ENCODE measurements at regions not wholly inside any gene's neighbourhood (a gene's known extent, or its start where the extent isn't known, plus 50 kb on each side); places are given as distances from the start of the nearest gene placed in this dataset.

- DNase-seq: peak; percentile 41
- H3K4me1 ChIP-seq (ENCODE audit: control insufficient read depth, low read depth, low read length): no peaks in the 10 kb centered on the region
- no peak overlapping the region for H3K27ac ChIP-seq (ENCODE audit: low read depth, low read length)
- H3K36me3 ChIP-seq (ENCODE audit: control insufficient read depth, insufficient read depth, low read length): no peaks in the 10 kb centered on the region
- no peak overlapping the region for H3K23ac ChIP-seq (ENCODE audit: low read length)
- no peak overlapping the region for H2BK15ac ChIP-seq (replicated peaks; ENCODE audit: low read depth)
- no peak overlapping the region for H3K4me3 ChIP-seq (ENCODE audit: low read length)
- no peak overlapping the region for H3K56ac ChIP-seq (ENCODE audit: low read length)
- peak overlapping the region; percentile 43 for H3K4ac ChIP-seq (ENCODE audit: low read depth, low read length)
- H3K79me2 ChIP-seq (ENCODE audit: control insufficient read depth, insufficient read depth, low read length): no peaks in the 10 kb centered on the region
- H4K5ac ChIP-seq (ENCODE audit: low read length): no peak overlapping the region
- no peaks in the 10 kb centered on the region for H3K27me3 ChIP-seq (ENCODE audit: insufficient read depth, low read length, poor library complexity)
- no peak overlapping the region for H2AK5ac ChIP-seq (ENCODE audit: low read length)
- H3K18ac ChIP-seq (ENCODE audit: low read length): no peak overlapping the region
- H2BK5ac ChIP-seq (ENCODE audit: low read length): no peak overlapping the region
- H4K8ac ChIP-seq (ENCODE audit: low read depth, low read length): no peak overlapping the region
- H3K4me2 ChIP-seq (ENCODE audit: low read length): no peak overlapping the region
- H3K79me1 ChIP-seq (ENCODE audit: low read length): no peaks in the 10 kb centered on the region
- WGBS (ENCODE audit: extremely low coverage, insufficient coverage, low lambda C conversion rate): no CpG with 5 or more reads among the region's 7 CpGs
- no peak overlapping the region for H2BK120ac ChIP-seq (ENCODE audit: low read depth, low read length)
- H3K9ac ChIP-seq (ENCODE audit: low read length): no peak overlapping the region
These were observed 64.1 kb upstream of the NDUFV2 start for GRCh38 chr18:9038277-9038871.

GRCh38 chr18:9039441-9040071, 62.9 kb upstream of the NDUFV2 start:
- no CpG with 5 or more reads among the region's 3 CpGs for WGBS (ENCODE audit: extremely low coverage, insufficient coverage, low lambda C conversion rate)
- Histone ChIP-seq H2AK5ac (ENCODE audit: low read length) (no peak overlapping the region), H4K5ac (ENCODE audit: low read length) (no peak overlapping the region), H2BK5ac (ENCODE audit: low read length) (no peak overlapping the region), H3K4me2 (ENCODE audit: low read length) (no peak overlapping the region), H3K27me3 (ENCODE audit: insufficient read depth, low read length, poor library complexity) (no peaks in the 10 kb centered on the region), H3K36me3 (ENCODE audit: control insufficient read depth, insufficient read depth, low read length) (no peaks in the 10 kb centered on the region), H3K27ac (ENCODE audit: low read depth, low read length) (no peak overlapping the region), H3K18ac (ENCODE audit: low read length) (no peak overlapping the region), H3K79me1 (ENCODE audit: low read length) (no peaks in the 10 kb centered on the region), H3K9ac (ENCODE audit: low read length) (no peak overlapping the region), H2BK120ac (ENCODE audit: low read depth, low read length) (no peak overlapping the region), H3K4me3 (ENCODE audit: low read length) (no peak overlapping the region), H3K56ac (ENCODE audit: low read length) (no peak overlapping the region), H3K79me2 (ENCODE audit: control insufficient read depth, insufficient read depth, low read length) (no peaks in the 10 kb centered on the region), H3K23ac (ENCODE audit: low read length) (no peak overlapping the region), H2BK15ac (replicated peaks; ENCODE audit: low read depth) (no peak overlapping the region), H4K8ac (ENCODE audit: low read depth, low read length) (no peak overlapping the region), H3K4me1 (ENCODE audit: control insufficient read depth, low read depth, low read length) (no peaks in the 10 kb centered on the region), H3K4ac (ENCODE audit: low read depth, low read length) (no peak overlapping the region)
- no peak for DNase-seq

DNA sequence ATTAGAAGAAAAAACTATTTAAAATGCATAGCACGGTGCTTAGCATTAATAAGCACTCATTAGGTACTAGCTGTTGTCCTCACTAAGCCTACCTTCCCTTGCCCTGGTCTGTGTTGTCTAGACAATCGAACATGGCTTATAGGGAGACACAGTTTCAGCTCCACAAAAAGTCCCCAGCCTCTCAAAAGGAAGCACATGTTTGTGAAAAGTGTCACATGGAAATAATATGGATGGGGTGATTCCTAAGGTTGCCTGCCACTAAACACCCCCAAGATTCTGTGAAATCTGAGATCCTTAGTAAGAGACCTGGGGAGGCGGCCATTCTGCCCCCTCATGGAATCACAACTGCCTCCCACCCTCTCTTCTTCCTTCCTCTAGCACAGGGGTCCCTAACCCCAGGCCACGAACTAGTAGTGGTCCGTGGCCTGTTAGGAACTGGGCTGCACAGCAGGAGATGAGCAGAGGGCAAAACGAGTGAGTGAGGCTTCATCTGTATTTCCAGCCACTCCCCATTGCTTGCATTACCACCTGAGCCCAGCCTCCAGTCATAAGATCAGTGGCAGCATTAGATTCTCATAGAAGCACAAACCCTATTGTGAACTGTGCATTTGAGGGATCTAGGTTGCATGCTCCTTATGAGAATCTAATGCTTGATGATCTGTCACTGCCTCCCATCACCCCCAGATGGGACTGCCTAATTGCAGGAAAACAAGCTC, 59.6 kb upstream of the NDUFV2 start:
- no peak overlapping the region for H4K8ac ChIP-seq (ENCODE audit: low read depth, low read length)

GRCh38 chr18:9043581-9043980, 58.9 kb upstream of the NDUFV2 start:
- Histone ChIP-seq H3K4me3 (ENCODE audit: low read length) (no peak overlapping the region), H3K36me3 (ENCODE audit: control insufficient read depth, insufficient read depth, low read length) (no peaks in the 10 kb centered on the region), H3K27me3 (ENCODE audit: insufficient read depth, low read length, poor library complexity) (no peaks in the 10 kb centered on the region), H3K4ac (ENCODE audit: low read depth, low read length) (no peak overlapping the region), H2BK15ac (replicated peaks; ENCODE audit: low read depth) (no peak overlapping the region), H4K8ac (ENCODE audit: low read depth, low read length) (no peak overlapping the region), H3K56ac (ENCODE audit: low read length) (no peak overlapping the region), H3K18ac (ENCODE audit: low read length) (no peak overlapping the region), H2BK120ac (ENCODE audit: low read depth, low read length) (no peak overlapping the region), H2AK5ac (ENCODE audit: low read length) (no peak overlapping the region), H3K9ac (ENCODE audit: low read length) (no peak overlapping the region), H3K4me1 (ENCODE audit: control insufficient read depth, low read depth, low read length) (no peaks in the 10 kb centered on the region), H3K23ac (ENCODE audit: low read length) (no peak overlapping the region), H3K4me2 (ENCODE audit: low read length) (no peak overlapping the region), H2BK5ac (ENCODE audit: low read length) (no peak overlapping the region), H3K79me2 (ENCODE audit: control insufficient read depth, insufficient read depth, low read length) (no peaks in the 10 kb centered on the region), H4K5ac (ENCODE audit: low read length) (no peak overlapping the region), H3K79me1 (ENCODE audit: low read length) (no peaks in the 10 kb centered on the region), H3K27ac (ENCODE audit: low read depth, low read length) (no peak overlapping the region)
- DNase-seq: no peak
- no CpG with 5 or more reads among the region's 1 CpG for WGBS (ENCODE audit: extremely low coverage, insufficient coverage, low lambda C conversion rate)

More for the DNA sequence above, 59.6 kb upstream of the NDUFV2 start:
- Histone ChIP-seq H3K4me1 (ENCODE audit: control insufficient read depth, low read depth, low read length) (no peaks in the 10 kb centered on the region), H3K4me3 (ENCODE audit: low read length) (no peak overlapping the region), H4K5ac (ENCODE audit: low read length) (no peak overlapping the region), H3K36me3 (ENCODE audit: control insufficient read depth, insufficient read depth, low read length) (no peaks in the 10 kb centered on the region), H2BK5ac (ENCODE audit: low read length) (no peak overlapping the region), H3K79me2 (ENCODE audit: control insufficient read depth, insufficient read depth, low read length) (no peaks in the 10 kb centered on the region), H2BK120ac (ENCODE audit: low read depth, low read length) (no peak overlapping the region), H3K56ac (ENCODE audit: low read length) (no peak overlapping the region), H3K23ac (ENCODE audit: low read length) (no peak overlapping the region), H3K4ac (ENCODE audit: low read depth, low read length) (no peak overlapping the region), H3K18ac (ENCODE audit: low read length) (no peak overlapping the region), H2BK15ac (replicated peaks; ENCODE audit: low read depth) (no peak overlapping the region), H3K4me2 (ENCODE audit: low read length) (no peak overlapping the region), H3K27ac (ENCODE audit: low read depth, low read length) (no peak overlapping the region), H3K27me3 (ENCODE audit: insufficient read depth, low read length, poor library complexity) (no peaks in the 10 kb centered on the region), H3K9ac (ENCODE audit: low read length) (no peak overlapping the region), H2AK5ac (ENCODE audit: low read length) (no peak overlapping the region), H3K79me1 (ENCODE audit: low read length) (no peaks in the 10 kb centered on the region)
- no CpG with 5 or more reads among the region's 6 CpGs for WGBS (ENCODE audit: extremely low coverage, insufficient coverage, low lambda C conversion rate)
- DNase-seq: no peak

GRCh38 chr18:9047715-9048114, 54.8 kb upstream of the NDUFV2 start:
- H3K4ac ChIP-seq (ENCODE audit: low read depth, low read length): no peak overlapping the region
- no peak for DNase-seq
- H3K27ac ChIP-seq (ENCODE audit: low read depth, low read length): no peak overlapping the region
- no peaks in the 10 kb centered on the region for H3K36me3 ChIP-seq (ENCODE audit: control insufficient read depth, insufficient read depth, low read length)
- H2BK15ac ChIP-seq (replicated peaks; ENCODE audit: low read depth): no peak overlapping the region
- no peak overlapping the region for H3K18ac ChIP-seq (ENCODE audit: low read length)
- H3K4me3 ChIP-seq (ENCODE audit: low read length): no peak overlapping the region
- no peak overlapping the region for H3K23ac ChIP-seq (ENCODE audit: low read length)
- H2BK120ac ChIP-seq (ENCODE audit: low read depth, low read length): no peak overlapping the region
- H3K79me1 ChIP-seq (ENCODE audit: low read length): no peaks in the 10 kb centered on the region
- H3K9ac ChIP-seq (ENCODE audit: low read length): no peak overlapping the region
- H3K27me3 ChIP-seq (ENCODE audit: insufficient read depth, low read length, poor library complexity): no peaks in the 10 kb centered on the region
- WGBS (ENCODE audit: extremely low coverage, insufficient coverage, low lambda C conversion rate): no CpG with 5 or more reads among the region's 7 CpGs
- no peak overlapping the region for H3K4me2 ChIP-seq (ENCODE audit: low read length)
- no peak overlapping the region for H2BK5ac ChIP-seq (ENCODE audit: low read length)
- H3K4me1 ChIP-seq (ENCODE audit: control insufficient read depth, low read depth, low read length): no peaks in the 10 kb centered on the region
- no peak overlapping the region for H4K8ac ChIP-seq (ENCODE audit: low read depth, low read length)
- no peak overlapping the region for H4K5ac ChIP-seq (ENCODE audit: low read length)
- no peak overlapping the region for H3K56ac ChIP-seq (ENCODE audit: low read length)
- no peaks in the 10 kb centered on the region for H3K79me2 ChIP-seq (ENCODE audit: control insufficient read depth, insufficient read depth, low read length)
- H2AK5ac ChIP-seq (ENCODE audit: low read length): no peak overlapping the region
